ENCODE measurements at regions not wholly inside any gene's neighbourhood (a gene's known extent, or its start where the extent isn't known, plus 50 kb on each side); places are given as distances from the start of the nearest gene placed in this dataset.
"Not testable (repeated sequence)": the region's sequence is repeated elsewhere in the genome, so short reads cannot be mapped to it uniquely, and the experiment has no call there.

- Mint-ChIP-seq H3K4me1 (no peaks in the 10 kb centered on the region), H3K36me3 (no peaks in the 10 kb centered on the region), H3K4me3 (no peak overlapping the region), H3K9me3 (no peaks in the 10 kb centered on the region), H3K27ac (no peak overlapping the region), H3K27me3 (peaks cover 5% of the 10 kb centered on the region)
These were observed 51.3 kb upstream of the LARGE1 start for GRCh38 chr22:33971561-33971961.

- Mint-ChIP-seq H3K27me3 (peaks cover 4% of the 10 kb centered on the region), H3K4me1 (no peaks in the 10 kb centered on the region), H3K4me3 (no peak overlapping the region), H3K36me3 (no peaks in the 10 kb centered on the region), H3K27ac (no peak overlapping the region), H3K9me3 (no peaks in the 10 kb centered on the region)
These were observed 55.6 kb upstream of the LARGE1 start for GRCh38 chr22:33975841-33976240.

- H3K4me3 Mint-ChIP-seq, result no peak overlapping the region
- peaks cover 2% of the 10 kb centered on the region for H3K27me3 Mint-ChIP-seq
- no peaks in the 10 kb centered on the region for H3K4me1 Mint-ChIP-seq
- H3K36me3 Mint-ChIP-seq, result no peaks in the 10 kb centered on the region
- no peak overlapping the region for H3K27ac Mint-ChIP-seq
- no peaks in the 10 kb centered on the region for H3K9me3 Mint-ChIP-seq
These were observed 63.3 kb upstream of the LARGE1 start for GRCh38 chr22:33983558-33983957.

- Mint-ChIP-seq H3K9me3 (no peaks in the 10 kb centered on the region), H3K4me3 (no peak overlapping the region), H3K36me3 (no peaks in the 10 kb centered on the region), H3K4me1 (no peaks in the 10 kb centered on the region), H3K27me3 (peaks cover 2% of the 10 kb centered on the region), H3K27ac (no peak overlapping the region)
These were observed 63.9 kb upstream of the LARGE1 start for GRCh38 chr22:33984211-33984610.

GRCh38 chr22:33984656-33985285 is 64.5 kb upstream of the LARGE1 start:
- no peak overlapping the region for H3K4me3 Mint-ChIP-seq
- H3K4me1 Mint-ChIP-seq, result no peaks in the 10 kb centered on the region
- H3K27me3 Mint-ChIP-seq, result peaks cover 2% of the 10 kb centered on the region
- H3K36me3 Mint-ChIP-seq, result no peaks in the 10 kb centered on the region
- no peak overlapping the region for H3K27ac Mint-ChIP-seq
- H3K9me3 Mint-ChIP-seq, result no peaks in the 10 kb centered on the region

GRCh38 chr22:33985506-33985905 is 65.2 kb upstream of the LARGE1 start:
- no peaks in the 10 kb centered on the region for H3K4me1 Mint-ChIP-seq
- H3K4me3 Mint-ChIP-seq, result no peak overlapping the region
- no peaks in the 10 kb centered on the region for H3K36me3 Mint-ChIP-seq
- H3K27me3 Mint-ChIP-seq, result peaks cover 2% of the 10 kb centered on the region
- H3K9me3 Mint-ChIP-seq, result no peaks in the 10 kb centered on the region
- H3K27ac Mint-ChIP-seq, result no peak overlapping the region

- Mint-ChIP-seq H3K36me3 (no peaks in the 10 kb centered on the region), H3K27me3 (peaks cover 2% of the 10 kb centered on the region), H3K27ac (no peak overlapping the region), H3K4me1 (no peaks in the 10 kb centered on the region), H3K4me3 (no peak overlapping the region), H3K9me3 (no peaks in the 10 kb centered on the region)
These were observed 66.0 kb upstream of the LARGE1 start for GRCh38 chr22:33986167-33986771.

GRCh38 chr22:33986954-33987353 is 66.7 kb upstream of the LARGE1 start:
- Mint-ChIP-seq H3K9me3 (no peaks in the 10 kb centered on the region), H3K4me3 (no peak overlapping the region), H3K27me3 (peaks cover 2% of the 10 kb centered on the region), H3K4me1 (no peaks in the 10 kb centered on the region), H3K27ac (no peak overlapping the region), H3K36me3 (no peaks in the 10 kb centered on the region)

- not testable (repeated sequence) for H3K9me3 Mint-ChIP-seq, H3K4me3 Mint-ChIP-seq
These were observed 69.0 kb upstream of the LARGE1 start for GRCh38 chr22:33989263-33989662.

GRCh38 chr22:33991620-33992019 is 71.3 kb upstream of the LARGE1 start:
- H3K4me1 Mint-ChIP-seq, result no peaks in the 10 kb centered on the region
- H3K9me3 Mint-ChIP-seq, result peaks cover 7% of the 10 kb centered on the region
- no peaks in the 10 kb centered on the region for H3K36me3 Mint-ChIP-seq
- H3K27me3 Mint-ChIP-seq, result peaks cover 6% of the 10 kb centered on the region
- no peak overlapping the region for H3K4me3 Mint-ChIP-seq
- no peak overlapping the region for H3K27ac Mint-ChIP-seq

More at GRCh38 chr22:33989263-33989662, 69.0 kb upstream of the LARGE1 start:
- not testable (repeated sequence) for H3K4me1 Mint-ChIP-seq, H3K27ac Mint-ChIP-seq, H3K36me3 Mint-ChIP-seq, H3K27me3 Mint-ChIP-seq

- Mint-ChIP-seq H3K27ac (no peak overlapping the region), H3K4me1 (no peaks in the 10 kb centered on the region), H3K4me3 (no peak overlapping the region), H3K27me3 (peaks cover 5% of the 10 kb centered on the region), H3K36me3 (no peaks in the 10 kb centered on the region), H3K9me3 (peaks cover 18% of the 10 kb centered on the region)
These were observed 76.5 kb upstream of the LARGE1 start for GRCh38 chr22:33996824-33997223.

GRCh38 chr22:34000879-34001526 is 80.7 kb upstream of the LARGE1 start:
- no peak overlapping the region for H3K4me3 Mint-ChIP-seq
- H3K27ac Mint-ChIP-seq, result no peak overlapping the region
- H3K4me1 Mint-ChIP-seq, result no peaks in the 10 kb centered on the region
- H3K27me3 Mint-ChIP-seq, result no peaks in the 10 kb centered on the region
- no peaks in the 10 kb centered on the region for H3K36me3 Mint-ChIP-seq
- peaks cover 11% of the 10 kb centered on the region for H3K9me3 Mint-ChIP-seq

GRCh38 chr22:34001701-34002466 is 81.6 kb upstream of the LARGE1 start:
- Mint-ChIP-seq H3K36me3 (no peaks in the 10 kb centered on the region), H3K4me1 (no peaks in the 10 kb centered on the region), H3K27me3 (no peaks in the 10 kb centered on the region), H3K4me3 (no peak overlapping the region), H3K27ac (no peak overlapping the region), H3K9me3 (peaks cover 11% of the 10 kb centered on the region)

GRCh38 chr22:34004058-34004457 is 83.8 kb upstream of the LARGE1 start:
- Mint-ChIP-seq H3K4me1 (no peaks in the 10 kb centered on the region), H3K27ac (no peak overlapping the region), H3K27me3 (peaks cover 2% of the 10 kb centered on the region), H3K36me3 (no peaks in the 10 kb centered on the region), H3K9me3 (peaks cover 9% of the 10 kb centered on the region), H3K4me3 (no peak overlapping the region)

- Mint-ChIP-seq H3K27me3 (peaks cover 2% of the 10 kb centered on the region), H3K27ac (no peak overlapping the region), H3K4me1 (no peaks in the 10 kb centered on the region), H3K36me3 (no peaks in the 10 kb centered on the region), H3K9me3 (peaks cover 18% of the 10 kb centered on the region), H3K4me3 (no peak overlapping the region)
These were observed 90.0 kb upstream of the LARGE1 start for GRCh38 chr22:34010259-34010658.

GRCh38 chr22:34015642-34016041 is 95.4 kb upstream of the LARGE1 start:
- Mint-ChIP-seq H3K4me1 (no peaks in the 10 kb centered on the region), H3K27me3 (peaks cover 2% of the 10 kb centered on the region), H3K9me3 (peaks cover 18% of the 10 kb centered on the region), H3K27ac (no peak overlapping the region), H3K4me3 (no peak overlapping the region), H3K36me3 (no peaks in the 10 kb centered on the region)
